Duodenal mucosa (tissue), 2 donors: ENCODE measurements at regions not wholly inside any gene's neighbourhood (a gene's known extent, or its start where the extent isn't known, plus 50 kb on each side); places are given as distances from the start of the nearest gene placed in this dataset.

ENCODE experiments used
- H3K27ac ChIP-seq: one replicate; pipeline ENCODE4 v1.7.0; 2013; ENCODE audit warnings: low read depth, low read length
- H3K27me3 ChIP-seq, 2 donors: one replicate each; pipeline ENCODE4 v1.7.0; 2013; ENCODE audit warnings: low read length in 2 of 2, control low read depth in 1 of 2; ENCODE audit not compliant: insufficient read depth in 2 of 2, control insufficient read depth in 1 of 2
- H3K36me3 ChIP-seq, 2 donors: one replicate each; pipeline ENCODE4 v1.7.0; 2013; ENCODE audit warnings: low read length in 2 of 2, control low read depth in 1 of 2; ENCODE audit not compliant: insufficient read depth in 2 of 2, control insufficient read depth in 1 of 2
- H3K4me1 ChIP-seq, 2 donors: one replicate each; pipeline ENCODE4 v1.7.0; 2013; ENCODE audit warnings: low read length in 2 of 2, control low read depth in 1 of 2; ENCODE audit not compliant: insufficient read depth in 2 of 2, control insufficient read depth in 1 of 2
- H3K4me3 ChIP-seq, 2 donors: one replicate each; pipeline ENCODE4 v1.7.0; 2013; ENCODE audit warnings: low read length in 2 of 2, low read depth in 1 of 2
- H3K9ac ChIP-seq, 2 donors: one replicate each; pipeline ENCODE4 v1.7.0; 2013; ENCODE audit warnings: low read length in 2 of 2, low read depth in 1 of 2
- H3K9me3 ChIP-seq, 2 donors: one replicate each; pipeline ENCODE4 v1.7.0; 2013; ENCODE audit warnings: low read length in 2 of 2, control low read depth in 1 of 2; ENCODE audit not compliant: control insufficient read depth in 1 of 2

DNA sequence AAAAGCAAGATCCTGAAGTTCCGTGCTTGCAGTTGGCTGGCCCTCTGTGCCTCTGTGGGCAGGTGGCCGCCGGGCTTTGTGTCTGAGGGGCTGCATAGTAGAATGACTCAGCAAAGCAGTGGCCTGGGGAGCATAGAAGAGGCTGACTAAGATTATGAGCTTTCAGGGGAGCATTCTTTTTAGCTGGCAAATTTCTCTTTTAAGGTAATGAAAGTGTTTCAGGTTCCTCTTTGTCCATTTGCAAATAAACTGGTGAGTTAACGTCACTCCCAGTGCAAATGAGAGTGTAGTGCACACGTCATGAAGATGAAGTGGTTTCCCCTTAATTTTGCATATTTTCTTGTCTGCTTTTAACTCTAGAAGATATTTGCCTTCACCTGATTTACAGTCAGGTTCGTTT, 98.6 kb downstream of the BCL2L11 start:
- no peaks in the 10 kb centered on the region for H3K27me3 ChIP-seq
- H3K4me1 ChIP-seq, result peaks cover 0 to 3% of the 10 kb centered on the region in 2 donors
- H3K9ac ChIP-seq, result no peak overlapping the region
- no peak overlapping the region for H3K4me3 ChIP-seq
- H3K9me3 ChIP-seq, result peaks cover 0 to 9% of the 10 kb centered on the region in 2 donors
- no peak overlapping the region for H3K27ac ChIP-seq
- no peaks in the 10 kb centered on the region for H3K36me3 ChIP-seq

DNA sequence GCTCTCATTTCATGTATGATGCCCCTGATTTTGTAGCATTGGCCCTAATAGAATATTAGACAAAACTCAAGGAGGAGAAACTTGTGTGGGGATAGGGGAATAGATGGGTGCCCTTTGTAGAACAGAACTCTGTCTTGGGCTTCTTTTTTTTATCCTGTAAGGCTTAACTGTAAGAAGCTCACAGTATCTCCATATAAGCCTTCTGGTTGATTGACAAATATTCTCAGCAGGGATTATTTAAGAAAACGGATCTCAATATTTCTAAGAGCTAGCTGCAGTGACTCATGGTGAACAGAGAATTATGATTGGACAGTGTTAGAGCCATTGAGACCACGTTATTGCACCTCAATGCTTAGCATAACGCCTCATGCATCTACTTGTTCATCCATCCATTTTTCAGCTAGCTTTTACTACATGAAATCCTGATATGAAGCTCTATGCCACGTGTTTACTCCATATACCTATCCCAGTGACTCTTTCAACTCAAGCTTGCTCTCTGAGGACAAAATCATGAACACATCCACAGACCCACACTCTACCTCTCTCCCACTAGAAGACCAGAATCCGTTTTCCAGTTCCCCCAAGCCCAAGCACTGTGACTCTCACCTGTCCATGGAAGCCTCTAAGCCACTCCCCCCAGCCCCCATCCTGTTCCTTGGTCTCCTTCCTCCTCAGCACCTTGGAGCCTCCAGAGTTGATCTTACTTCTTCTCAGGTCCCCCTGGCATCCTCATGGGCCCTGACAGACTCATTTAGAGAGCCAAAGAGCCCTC, 99.2 kb downstream of the BCL2L11 start:
- H3K4me1 ChIP-seq, result peaks cover 0 to 3% of the 10 kb centered on the region in 2 donors
- no peak overlapping the region for H3K9ac ChIP-seq
- H3K4me3 ChIP-seq, result no peak overlapping the region
- peaks cover 0 to 3% of the 10 kb centered on the region in 2 donors for H3K9me3 ChIP-seq
- no peak overlapping the region for H3K27ac ChIP-seq
- no peaks in the 10 kb centered on the region for H3K27me3 ChIP-seq
- no peaks in the 10 kb centered on the region for H3K36me3 ChIP-seq

DNA sequence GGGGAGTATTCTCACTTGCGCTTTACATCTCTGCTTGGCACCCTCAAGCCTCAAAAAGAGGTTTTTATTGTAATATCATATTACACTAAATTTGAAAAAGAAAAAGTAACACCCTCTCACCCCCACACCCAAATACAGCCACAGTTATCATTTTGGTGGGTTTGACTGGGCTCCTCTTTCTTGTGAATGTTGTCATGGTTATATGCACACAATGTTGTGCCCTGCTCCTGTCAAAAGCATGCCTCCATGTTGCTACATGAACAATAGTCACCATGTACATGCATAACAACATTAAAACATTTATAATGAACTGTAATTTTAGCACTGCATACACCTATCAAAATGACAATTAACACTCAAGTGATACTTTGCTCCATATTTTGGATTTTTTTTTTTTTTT, 100.2 kb downstream of the BCL2L11 start:
- no peak overlapping the region for H3K4me3 ChIP-seq
- no peaks in the 10 kb centered on the region for H3K36me3 ChIP-seq
- no peaks in the 10 kb centered on the region for H3K9me3 ChIP-seq
- no peak overlapping the region for H3K9ac ChIP-seq
- H3K27me3 ChIP-seq, result peaks cover 0 to 4% of the 10 kb centered on the region in 2 donors
- no peak overlapping the region for H3K27ac ChIP-seq
- H3K4me1 ChIP-seq, result peaks cover 0 to 3% of the 10 kb centered on the region in 2 donors

DNA sequence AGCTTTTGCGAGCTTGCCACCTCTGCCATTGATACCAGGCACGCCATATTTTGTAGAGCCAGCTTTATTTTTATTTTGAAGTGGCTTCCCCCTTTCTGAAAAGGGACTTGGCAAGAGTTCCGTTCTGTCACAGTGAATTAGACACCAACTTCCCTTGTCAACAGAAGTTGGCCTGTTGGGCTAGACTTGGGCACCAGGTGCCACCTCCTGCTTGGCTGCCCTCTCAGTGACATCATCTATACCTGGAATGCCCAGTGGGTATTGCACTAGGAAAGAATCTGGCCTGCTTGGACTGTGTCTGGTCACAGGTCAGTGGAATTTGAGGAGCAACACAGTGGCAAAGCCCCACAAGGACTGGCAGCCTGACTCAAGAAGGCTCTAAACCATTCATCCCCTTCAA, 101.0 kb downstream of the BCL2L11 start:
- Histone ChIP-seq H3K27ac (no peak overlapping the region), H3K36me3 (no peaks in the 10 kb centered on the region), H3K4me1 (peaks cover 0 to 3% of the 10 kb centered on the region in 2 donors), H3K9me3 (no peaks in the 10 kb centered on the region), H3K27me3 (peaks cover 0 to 10% of the 10 kb centered on the region in 2 donors), H3K4me3 (no peak overlapping the region), H3K9ac (no peak overlapping the region)

GRCh38 chr2:111222204-111222866, 101.6 kb downstream of the BCL2L11 start:
- Histone ChIP-seq H3K27me3 (peaks cover 0 to 10% of the 10 kb centered on the region in 2 donors), H3K36me3 (no peaks in the 10 kb centered on the region), H3K9ac (no peak overlapping the region), H3K4me1 (peaks cover 0 to 3% of the 10 kb centered on the region in 2 donors), H3K4me3 (no peak overlapping the region), H3K27ac (no peak overlapping the region), H3K9me3 (no peaks in the 10 kb centered on the region)

GRCh38 chr2:111225856-111226255, 105.1 kb downstream of the BCL2L11 start:
- Histone ChIP-seq H3K36me3 (no peaks in the 10 kb centered on the region), H3K27ac (no peak overlapping the region), H3K4me1 (peaks cover 0 to 3% of the 10 kb centered on the region in 2 donors), H3K4me3 (no peak overlapping the region), H3K9me3 (peaks cover 0 to 6% of the 10 kb centered on the region in 2 donors), H3K27me3 (peaks cover 0 to 10% of the 10 kb centered on the region in 2 donors), H3K9ac (no peak overlapping the region)

GRCh38 chr2:111226876-111227700, 106.4 kb downstream of the BCL2L11 start:
- Histone ChIP-seq H3K4me1 (peaks cover 0 to under 1% of the 10 kb centered on the region in 2 donors), H3K4me3 (no peak overlapping the region), H3K9ac (no peak overlapping the region), H3K27ac (no peak overlapping the region), H3K36me3 (no peaks in the 10 kb centered on the region), H3K27me3 (peaks cover 0 to 10% of the 10 kb centered on the region in 2 donors), H3K9me3 (peaks cover 0 to 6% of the 10 kb centered on the region in 2 donors)

- no peaks in the 10 kb centered on the region for H3K36me3 ChIP-seq
- H3K27me3 ChIP-seq, result peaks cover 0 to 10% of the 10 kb centered on the region in 2 donors
- no peak overlapping the region for H3K4me3 ChIP-seq
- no peak overlapping the region for H3K9ac ChIP-seq
- H3K9me3 ChIP-seq, result peaks cover 0 to 6% of the 10 kb centered on the region in 2 donors
- no peak overlapping the region for H3K27ac ChIP-seq
- no peaks in the 10 kb centered on the region for H3K4me1 ChIP-seq
Measured at GRCh38 chr2:111227716-111228141, 107.0 kb downstream of the BCL2L11 start.

DNA sequence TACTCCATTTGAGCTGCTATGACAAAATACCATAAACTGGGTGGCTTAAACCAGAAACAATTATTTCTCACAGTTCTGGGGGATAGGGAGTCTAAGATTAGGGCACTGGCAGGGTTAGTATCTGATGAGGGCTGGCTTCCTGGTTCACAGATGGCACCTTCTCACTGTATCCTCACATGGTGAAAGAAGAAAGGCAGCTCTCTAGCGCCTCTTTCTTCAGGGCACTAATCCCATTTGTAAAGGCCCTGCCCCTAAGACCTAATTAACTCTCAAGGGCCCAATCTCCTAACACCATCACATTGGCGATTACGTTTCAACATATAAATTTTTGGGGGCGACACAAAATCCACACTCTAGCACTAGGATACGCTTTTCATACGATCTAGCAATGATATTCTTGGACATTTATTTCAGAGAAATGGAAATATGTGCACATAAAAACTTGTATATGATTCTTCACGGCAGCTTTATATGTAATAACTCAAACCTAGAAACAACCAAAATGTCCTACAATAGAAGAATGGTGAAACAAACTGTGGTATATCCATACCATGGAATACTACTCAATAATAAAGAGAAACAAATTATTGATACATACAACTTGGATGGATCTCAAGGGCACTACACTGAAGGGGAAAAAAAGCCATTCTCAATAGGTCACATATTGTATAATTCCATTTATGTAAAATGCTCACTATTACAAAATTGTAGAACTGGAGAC, 111.0 kb downstream of the BCL2L11 start:
- no peaks in the 10 kb centered on the region for H3K27me3 ChIP-seq
- no peaks in the 10 kb centered on the region for H3K36me3 ChIP-seq
- no peak overlapping the region for H3K27ac ChIP-seq
- no peak overlapping the region for H3K4me3 ChIP-seq
- peaks cover 0 to 6% of the 10 kb centered on the region in 2 donors for H3K9me3 ChIP-seq
- H3K9ac ChIP-seq, result no peak overlapping the region
- H3K4me1 ChIP-seq, result no peaks in the 10 kb centered on the region
